Endothelial cell of umbilical vein (primary cell): ENCODE measurements at regions not wholly inside any gene's neighbourhood (a gene's known extent, or its start where the extent isn't known, plus 50 kb on each side); places are given as distances from the start of the nearest gene placed in this dataset.
A peak's percentile ranks its signal among the peaks of the same experiment; 100 is the strongest.

Experiments
- BruUV-seq: library from RNA; stranded (reverse); fragments of 400-500 nt; replicated peaks from 2 replicates; lab custom pipeline; 2021; lab: Mats Ljungman, UMichigan
- CTCF ChIA-PET: fragments of 300-600, 350-600 bp; sonication (Branson Sonifier 250); formaldehyde crosslinking; loops from one replicate; lab custom pipeline; 2021; ENCODE audit warnings: antibody characterized with exemption, inconsistent platforms; lab: Charles Lee
- POLR2A ChIA-PET: fragments of 300-600, 350-600 bp; sonication (Branson Sonifier 250); formaldehyde crosslinking; loops from one replicate; lab custom pipeline; 2021; ENCODE audit warnings: antibody characterized with exemption, inconsistent platforms; lab: Charles Lee
- DNase-seq: peaks from one replicate; pipeline ENCODE4 v3.0.0-alpha.2; 2011; ENCODE audit warnings: low read depth, low spot score
- FAIRE-seq: peaks from 2 replicates; lab custom pipeline; 2011; peaks lifted over from hg19 to GRCh38; lab: Jason Lieb, UNC
- H2AFZ ChIP-seq: 2 replicates; pipeline ENCODE4 v1.6.0; 2012; ENCODE audit warnings: low read depth, low read length, control low read depth, inconsistent platforms
- H3K27ac ChIP-seq: 2 replicates; pipeline ENCODE4 v1.5.1; 2011; ENCODE audit warnings: low read depth, mild to moderate bottlenecking, control low read depth, low read length, moderate library complexity; ENCODE audit not compliant: insufficient read depth
- H3K27me3 ChIP-seq, 2 experiments: 2 replicates each; pipeline versions ENCODE4 v1.6.0 to v1.6.1; 2011; ENCODE audit warnings: low read length in 2 of 2, mixed read lengths in 1 of 2; ENCODE audit not compliant: control insufficient read depth in 2 of 2, insufficient read depth in 2 of 2
- H3K36me3 ChIP-seq, 2 experiments: 2 replicates in 1 of 2; 3 replicates in 1 of 2; pipeline ENCODE4 v1.5.1; 2011; ENCODE audit warnings: low read length in 2 of 2, mild to moderate bottlenecking in 1 of 2, moderate library complexity in 1 of 2; ENCODE audit not compliant: control insufficient read depth in 2 of 2, insufficient read depth in 2 of 2; ENCODE audit errors: extremely low read depth in 1 of 2
- H3K4me1 ChIP-seq: 3 replicates; pipeline ENCODE4 v1.5.1; 2011; ENCODE audit warnings: mild to moderate bottlenecking, low read length; ENCODE audit not compliant: control insufficient read depth, insufficient read depth; ENCODE audit errors: extremely low read depth
- H3K4me2 ChIP-seq: 2 replicates; pipeline ENCODE4 v1.6.1; 2011; ENCODE audit warnings: low read length, control low read depth, mixed read lengths; ENCODE audit not compliant: insufficient read depth
- H3K4me3 ChIP-seq, 3 experiments: fragments of 200-600 bp in 1 of 3; sonication (generic), shearing (Covaris generic) in 1 of 3; replicated peaks in 1 of 3; 2 replicates each; pipeline ENCODE4 v1.5.1; 2011 to 2016; ENCODE audit warnings: control low read depth in 3 of 3, low read length in 3 of 3, mild to moderate bottlenecking in 2 of 3, inconsistent platforms in 1 of 3, low read depth in 1 of 3, moderate library complexity in 1 of 3; ENCODE audit not compliant: insufficient read depth in 1 of 3
- H3K79me2 ChIP-seq: 2 replicates; pipeline ENCODE4 v1.6.0; 2012; ENCODE audit warnings: low read length, inconsistent platforms; ENCODE audit not compliant: control insufficient read depth, insufficient read depth
- H3K9ac ChIP-seq: replicated peaks from 2 replicates; pipeline ENCODE3; 2011; ENCODE audit warnings: low read length, control low read depth; ENCODE audit not compliant: insufficient read depth; ENCODE audit errors: extremely low read depth
- H3K9me1 ChIP-seq: replicated peaks from 3 replicates; pipeline ENCODE4 v1.6.0; 2011; ENCODE audit warnings: mild to moderate bottlenecking, low read length; ENCODE audit not compliant: control insufficient read depth, insufficient read depth; ENCODE audit errors: extremely low read depth
- H3K9me3 ChIP-seq: replicated peaks from 2 replicates; pipeline ENCODE4 v1.5.1; 2012; ENCODE audit warnings: low read length, inconsistent platforms; ENCODE audit not compliant: control insufficient read depth, insufficient read depth
- H4K20me1 ChIP-seq: replicated peaks from 2 replicates; pipeline ENCODE3; 2011; ENCODE audit warnings: mild to moderate bottlenecking, low read length; ENCODE audit not compliant: control insufficient read depth, insufficient read depth; ENCODE audit errors: extremely low read depth
- EZH2 ChIP-seq: IDR thresholded peaks from 2 replicates; pipeline ENCODE4 v1.6.1; 2012; ENCODE audit warnings: borderline replicate concordance, low read depth, mild to moderate bottlenecking, moderate library complexity, low read length, inconsistent platforms; ENCODE audit not compliant: severe bottlenecking
- FOS ChIP-seq: IDR thresholded peaks from 2 replicates; pipeline ENCODE4 v1.6.1; 2011; ENCODE audit warnings: mild to moderate bottlenecking, low read length, moderate library complexity, borderline replicate concordance; ENCODE audit not compliant: insufficient read depth
- GATA2 ChIP-seq: IDR thresholded peaks from 2 replicates; pipeline ENCODE4 v1.7.0; 2011; ENCODE audit warnings: low read depth, mild to moderate bottlenecking, moderate library complexity, mixed read lengths, low read length; ENCODE audit not compliant: insufficient read length, insufficient read depth
- JUN ChIP-seq: IDR thresholded peaks from 2 replicates; pipeline ENCODE4 v1.6.1; 2011; ENCODE audit warnings: borderline replicate concordance, low read depth; ENCODE audit not compliant: insufficient read length, insufficient read depth
- MYC ChIP-seq: IDR thresholded peaks from one replicate; pipeline ENCODE4 v1.6.1; 2011; ENCODE audit warnings: mild to moderate bottlenecking, low read depth, low read length
- POLR2A ChIP-seq: IDR thresholded peaks from 2 replicates; pipeline ENCODE4 v1.6.1; 2012; ENCODE audit warnings: low read depth, mild to moderate bottlenecking, control low read depth, low read length
- POLR2AphosphoS5 ChIP-seq: IDR thresholded peaks from 2 replicates; pipeline ENCODE4 v1.6.1; 2012; ENCODE audit warnings: low read depth, mild to moderate bottlenecking, control low read depth, low read length, moderate library complexity; ENCODE audit not compliant: insufficient read depth
- dilution Hi-C: fragments of 300-500 bp; cut with MboI; formaldehyde crosslinking; loops from one replicate; pipeline ENCODE4 v1.15.0; 2019; ENCODE audit warnings: low sequenced_read_pairs; ENCODE audit not compliant: extremely low pct_ligation_motif_present
- intact Hi-C: fragments of 100-400 bp; cut with micrococcal nuclease; formaldehyde crosslinking; loops from one replicate; pipeline ENCODE4 v1.10.0; 2022
- TF ChIP-seq, protein P1 (sequence below): IDR thresholded peaks from 2 replicates; pipeline ENCODE4 v1.6.1; 2011; ENCODE audit not compliant: insufficient read depth, insufficient read length
- TF ChIP-seq, protein P2 (sequence below), 2 donors: IDR thresholded peaks; 1 replicate in 1 of 2; 2 replicates in 1 of 2; pipeline ENCODE4 v1.5.1; 2011; ENCODE audit warnings: low read length in 2 of 2, mild to moderate bottlenecking in 2 of 2, moderate library complexity in 2 of 2, control low read depth in 1 of 2, inconsistent platforms in 1 of 2, low read depth in 1 of 2; ENCODE audit not compliant: insufficient read depth in 1 of 2; ENCODE audit errors: extremely low read depth in 1 of 2

GRCh38 chr12:60257063-60257462, 661.2 kb downstream of the SLC16A7 start:
- Histone ChIP-seq H3K4me3 (no peak overlapping the region), H3K9me1 (no peaks in the 10 kb centered on the region), H3K4me2 (no peak overlapping the region), H4K20me1 (no peaks in the 10 kb centered on the region), H3K27me3 (no peaks in the 10 kb centered on the region), H2AFZ (peak overlapping the region; percentile 36), H3K9me3 (no peaks in the 10 kb centered on the region), H3K9ac (no peak overlapping the region), H3K79me2 (no peaks in the 10 kb centered on the region), H3K36me3 (no peaks in the 10 kb centered on the region), H3K27ac (no peak overlapping the region), H3K4me1 (no peaks in the 10 kb centered on the region)
- TF ChIP-seq POLR2A (no peak), JUN (no peak), GATA2 (peak; percentile 6), POLR2AphosphoS5 (no peak), FOS (peak; percentile 55), MYC (no peak), EZH2 (no peak)
- TF ChIP-seq, protein P1, sequence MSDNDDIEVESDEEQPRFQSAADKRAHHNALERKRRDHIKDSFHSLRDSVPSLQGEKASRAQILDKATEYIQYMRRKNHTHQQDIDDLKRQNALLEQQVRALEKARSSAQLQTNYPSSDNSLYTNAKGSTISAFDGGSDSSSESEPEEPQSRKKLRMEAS: no peak
- TF ChIP-seq, protein P2, sequence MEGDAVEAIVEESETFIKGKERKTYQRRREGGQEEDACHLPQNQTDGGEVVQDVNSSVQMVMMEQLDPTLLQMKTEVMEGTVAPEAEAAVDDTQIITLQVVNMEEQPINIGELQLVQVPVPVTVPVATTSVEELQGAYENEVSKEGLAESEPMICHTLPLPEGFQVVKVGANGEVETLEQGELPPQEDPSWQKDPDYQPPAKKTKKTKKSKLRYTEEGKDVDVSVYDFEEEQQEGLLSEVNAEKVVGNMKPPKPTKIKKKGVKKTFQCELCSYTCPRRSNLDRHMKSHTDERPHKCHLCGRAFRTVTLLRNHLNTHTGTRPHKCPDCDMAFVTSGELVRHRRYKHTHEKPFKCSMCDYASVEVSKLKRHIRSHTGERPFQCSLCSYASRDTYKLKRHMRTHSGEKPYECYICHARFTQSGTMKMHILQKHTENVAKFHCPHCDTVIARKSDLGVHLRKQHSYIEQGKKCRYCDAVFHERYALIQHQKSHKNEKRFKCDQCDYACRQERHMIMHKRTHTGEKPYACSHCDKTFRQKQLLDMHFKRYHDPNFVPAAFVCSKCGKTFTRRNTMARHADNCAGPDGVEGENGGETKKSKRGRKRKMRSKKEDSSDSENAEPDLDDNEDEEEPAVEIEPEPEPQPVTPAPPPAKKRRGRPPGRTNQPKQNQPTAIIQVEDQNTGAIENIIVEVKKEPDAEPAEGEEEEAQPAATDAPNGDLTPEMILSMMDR (IDR thresholded peaks at IDR 0.05; ENCODE audit: extremely low read depth in 1 of 2, insufficient read depth in 1 of 2, low read depth in 1 of 2, low read length in 2 of 2): peak; percentile 14 to 33
- FAIRE-seq: peak; percentile 61
- POLR2A ChIA-PET: no interaction called here
- dilution Hi-C loops: no loop called here
- peak; percentile 82 for DNase-seq
- no TSS peak for BruUV-seq
- intact Hi-C loops: loop anchor here (1.0 to 10.0 kb wide), 5 partner anchors 237 to 1935 kb away; a partner anchor contains a TSS
- CTCF ChIA-PET: interaction anchor here (0.8 to 3.6 kb wide), 24 partner anchors 9 to 1867 kb away, joined by 3 to 99 read pairs (median 4); no protein-coding TSS in a partner anchor
